ENCODE measurements at regions not wholly inside any gene's neighbourhood (a gene's known extent, or its start where the extent isn't known, plus 50 kb on each side); places are given as distances from the start of the nearest gene placed in this dataset.

- no peaks in the 10 kb centered on the region for H3K9me3 ChIP-seq (replicated peaks; ENCODE audit: insufficient read depth, low read length)
- H3K36me3 ChIP-seq (replicated peaks; ENCODE audit: insufficient read depth, low read length): no peaks in the 10 kb centered on the region
- no peak overlapping the region for H3K27ac ChIP-seq (ENCODE audit: low read length)
- H3K9me2 ChIP-seq (replicated peaks; ENCODE audit: insufficient read depth, low read length): no peaks in the 10 kb centered on the region
- H4K20me1 ChIP-seq (ENCODE audit: insufficient read depth, low read length): no peaks in the 10 kb centered on the region
- no peaks in the 10 kb centered on the region for H3K79me2 ChIP-seq (ENCODE audit: low read length)
- DNase-seq: no peak
- TF ChIP-seq CTCF (IDR thresholded peaks at IDR 0.05; ENCODE audit: low read length) (no peak), EZH2phosphoT487 (IDR thresholded peaks at IDR 0.05; ENCODE audit: low read length) (no peak), EZH2 (optimal IDR thresholded peaks at IDR 0.05; ENCODE audit: low read depth, low read length) (no peak)
- 0 out of 2 replicates have a peak overlapping the region, but pooled peaks have one; percentile 19 for H2AFZ ChIP-seq (ENCODE audit: low read length)
- no peaks in the 10 kb centered on the region for H3F3A ChIP-seq (ENCODE audit: insufficient read depth, low read length)
- peak overlapping the region; percentile 18; the same call in 1 of the 2 replicates for H3K4me2 ChIP-seq (ENCODE audit: low read depth, low read length)
- H3K4me1 ChIP-seq (ENCODE audit: low read length): no peaks in the 10 kb centered on the region
- H3K4me3 ChIP-seq (ENCODE audit: low read length): no peak overlapping the region
- no peaks in the 10 kb centered on the region for H3K27me3 ChIP-seq (replicated peaks; ENCODE audit: insufficient read depth, low read length)
- no peak overlapping the region for H3K9ac ChIP-seq (ENCODE audit: low read length)
Measured at GRCh38 chr13:64928696-64929499, 2301.2 kb downstream of the PCDH9 start.

- Histone ChIP-seq H2AFZ (ENCODE audit: low read length) (no peak overlapping the region), H3K4me3 (ENCODE audit: low read length) (no peak overlapping the region), H3K27ac (ENCODE audit: low read length) (no peak overlapping the region), H3K9me2 (replicated peaks; ENCODE audit: insufficient read depth, low read length) (no peaks in the 10 kb centered on the region), H3K27me3 (replicated peaks; ENCODE audit: insufficient read depth, low read length) (no peaks in the 10 kb centered on the region), H3K9me3 (replicated peaks; ENCODE audit: insufficient read depth, low read length) (no peaks in the 10 kb centered on the region), H3K4me2 (ENCODE audit: low read depth, low read length) (no peak overlapping the region), H3K4me1 (ENCODE audit: low read length) (no peaks in the 10 kb centered on the region), H4K20me1 (ENCODE audit: insufficient read depth, low read length) (no peaks in the 10 kb centered on the region), H3K36me3 (replicated peaks; ENCODE audit: insufficient read depth, low read length) (no peaks in the 10 kb centered on the region), H3K9ac (ENCODE audit: low read length) (no peak overlapping the region), H3K79me2 (ENCODE audit: low read length) (no peaks in the 10 kb centered on the region), H3F3A (ENCODE audit: insufficient read depth, low read length) (no peaks in the 10 kb centered on the region)
- no peak for DNase-seq
- TF ChIP-seq EZH2phosphoT487 (IDR thresholded peaks at IDR 0.05; ENCODE audit: low read length): no peak
- TF ChIP-seq EZH2 (optimal IDR thresholded peaks at IDR 0.05; ENCODE audit: low read depth, low read length): no peak
- TF ChIP-seq CTCF (IDR thresholded peaks at IDR 0.05; ENCODE audit: low read length): no peak
Measured at GRCh38 chr13:64925727-64926126, 2304.4 kb downstream of the PCDH9 start.

GRCh38 chr13:64925284-64925683 lies 2304.9 kb downstream of the PCDH9 start:
- Histone ChIP-seq H3K4me1 (ENCODE audit: low read length) (no peaks in the 10 kb centered on the region), H3K27ac (ENCODE audit: low read length) (no peak overlapping the region), H4K20me1 (ENCODE audit: insufficient read depth, low read length) (no peaks in the 10 kb centered on the region), H3K79me2 (ENCODE audit: low read length) (no peaks in the 10 kb centered on the region), H3K9me3 (replicated peaks; ENCODE audit: insufficient read depth, low read length) (no peaks in the 10 kb centered on the region), H3K9ac (ENCODE audit: low read length) (no peak overlapping the region), H3K36me3 (replicated peaks; ENCODE audit: insufficient read depth, low read length) (no peaks in the 10 kb centered on the region), H3F3A (ENCODE audit: insufficient read depth, low read length) (no peaks in the 10 kb centered on the region), H3K4me3 (ENCODE audit: low read length) (no peak overlapping the region), H3K27me3 (replicated peaks; ENCODE audit: insufficient read depth, low read length) (no peaks in the 10 kb centered on the region), H3K4me2 (ENCODE audit: low read depth, low read length) (no peak overlapping the region), H3K9me2 (replicated peaks; ENCODE audit: insufficient read depth, low read length) (no peaks in the 10 kb centered on the region), H2AFZ (ENCODE audit: low read length) (no peak overlapping the region)
- TF ChIP-seq EZH2phosphoT487 (IDR thresholded peaks at IDR 0.05; ENCODE audit: low read length) (no peak), CTCF (IDR thresholded peaks at IDR 0.05; ENCODE audit: low read length) (no peak), EZH2 (optimal IDR thresholded peaks at IDR 0.05; ENCODE audit: low read depth, low read length) (no peak)
- DNase-seq: no peak

Data from MM.1S (cell line).